ENCODE measurements at regions not wholly inside any gene's neighbourhood (a gene's known extent, or its start where the extent isn't known, plus 50 kb on each side); places are given as distances from the start of the nearest gene placed in this dataset.

DNA sequence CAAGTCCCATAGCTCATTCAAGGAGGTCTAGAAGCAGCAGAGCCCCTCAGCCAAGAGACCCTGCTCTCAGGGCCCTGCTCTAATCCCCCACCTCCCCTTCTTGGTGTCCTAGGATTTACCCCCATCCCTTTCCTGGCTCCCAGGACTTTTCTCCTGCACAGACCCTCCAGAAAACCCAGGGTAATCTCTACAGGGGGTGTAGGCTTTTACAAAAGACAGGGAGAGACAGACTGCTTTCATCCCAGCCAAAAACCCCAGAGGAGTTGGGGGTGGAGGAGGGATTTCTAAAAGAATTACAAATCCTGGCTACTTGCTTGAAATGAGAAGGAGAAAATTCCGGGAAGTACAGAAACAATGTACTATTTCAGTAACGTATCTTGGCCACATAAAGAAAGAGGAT, 133.3 kb downstream of the TNFSF13B start:
- TF ChIP-seq EZH2 (IDR thresholded peaks at IDR 0.05; ENCODE audit: low read length, unreplicated experiment): no peak
- no peak for TF ChIP-seq CTCF (conservative IDR thresholded peaks at IDR 0.05; ENCODE audit: low read depth, low read length)
